Neural cell (in vitro differentiated cells): ENCODE measurements at regions not wholly inside any gene's neighbourhood (a gene's known extent, or its start where the extent isn't known, plus 50 kb on each side); places are given as distances from the start of the nearest gene placed in this dataset.

Experiments used
- H2AFZ ChIP-seq: fragments of 200-600, 300-800 bp; sonication (generic), shearing (Covaris generic); 2 replicates; pipeline ENCODE4 v1.6.0; 2014; ENCODE audit warnings: low read depth, mild to moderate bottlenecking, antibody characterized with exemption, low read length, moderate library complexity
- H3F3A ChIP-seq: fragments of 200-600 bp; shearing (Covaris generic); 2 replicates; pipeline ENCODE4 v1.6.1; 2016; ENCODE audit warnings: mild to moderate bottlenecking, moderate library complexity, mixed read lengths, antibody characterized with exemption, low read length; ENCODE audit not compliant: insufficient read depth, poor library complexity, severe bottlenecking
- H3K27ac ChIP-seq: fragments of 200-600, 300-800 bp; sonication (generic), shearing (Covaris generic); 2 replicates; pipeline ENCODE4 v1.5.1; 2014; ENCODE audit warnings: mild to moderate bottlenecking, low read length, moderate library complexity
- H3K27me3 ChIP-seq: fragments of 300-800, 200-600 bp; sonication (generic), shearing (Covaris generic); 2 replicates; pipeline ENCODE4 v1.6.0; 2014; ENCODE audit warnings: mild to moderate bottlenecking, low read depth, low read length, moderate library complexity; ENCODE audit not compliant: insufficient read depth
- H3K36me3 ChIP-seq: fragments of 300-800, 200-600 bp; sonication (generic), shearing (Covaris generic); 2 replicates; pipeline ENCODE4 v1.5.1; 2014; ENCODE audit warnings: mild to moderate bottlenecking, antibody characterized with exemption, low read length, moderate library complexity; ENCODE audit not compliant: insufficient read depth
- H3K4me2 ChIP-seq: fragments of 300-800, 200-600 bp; sonication (generic), shearing (Covaris generic); 2 replicates; pipeline ENCODE4 v1.6.0; 2014; ENCODE audit warnings: mild to moderate bottlenecking, low read length
- H3K4me3 ChIP-seq: fragments of 300-800, 200-600 bp; sonication (generic), shearing (Covaris generic); 2 replicates; pipeline ENCODE4 v1.5.1; 2014; ENCODE audit warnings: mild to moderate bottlenecking, low read length, moderate library complexity
- H3K79me2 ChIP-seq: fragments of 200-600 bp; shearing (Covaris generic); replicated peaks from 2 replicates; pipeline ENCODE4 v1.6.0; 2014; ENCODE audit warnings: mild to moderate bottlenecking, low read length, moderate library complexity; ENCODE audit not compliant: insufficient read depth
- H3K9ac ChIP-seq: fragments of 300-800, 200-600 bp; sonication (generic), shearing (Covaris generic); 2 replicates; pipeline ENCODE4 v1.6.1; 2016; ENCODE audit warnings: mild to moderate bottlenecking, low read length, mixed read lengths
- H3K9me2 ChIP-seq: fragments of 200-600 bp; shearing (Covaris generic); 2 replicates; pipeline ENCODE4 v1.6.1; 2016; ENCODE audit warnings: mild to moderate bottlenecking, low read length, mixed read lengths; ENCODE audit not compliant: insufficient read depth
- H3K9me3 ChIP-seq: fragments of 200-600, 300-800 bp; sonication (generic), shearing (Covaris generic); 2 replicates; pipeline ENCODE4 v1.6.1; 2016; ENCODE audit warnings: mild to moderate bottlenecking, mixed run types, low read length, moderate library complexity, mixed read lengths
- H4K20me1 ChIP-seq: fragments of 200-600 bp; shearing (Covaris generic); 2 replicates; pipeline ENCODE4 v1.6.1; 2016; ENCODE audit warnings: mild to moderate bottlenecking, mixed run types; ENCODE audit not compliant: insufficient read depth
- EP300 ChIP-seq: fragments of 450-650 bp; conservative IDR thresholded peaks from 2 replicates; pipeline ENCODE4 v1.6.1; 2014; ENCODE audit warnings: antibody characterized with exemption, mild to moderate bottlenecking, moderate library complexity; ENCODE audit not compliant: poor library complexity, severe bottlenecking
- MXI1 ChIP-seq: fragments of 450-650 bp; conservative IDR thresholded peaks from 2 replicates; pipeline ENCODE4 v1.6.1; 2014; ENCODE audit warnings: antibody characterized with exemption, mild to moderate bottlenecking; ENCODE audit not compliant: poor library complexity, severe bottlenecking
- POLR2AphosphoS5 ChIP-seq: IDR thresholded peaks from 2 replicates; pipeline ENCODE4 v1.6.1; 2012
- RAD21 ChIP-seq: fragments of 450-650 bp; conservative IDR thresholded peaks from 2 replicates; pipeline ENCODE4 v1.6.1; 2014; ENCODE audit warnings: antibody characterized with exemption, mild to moderate bottlenecking, moderate library complexity
- SMC3 ChIP-seq: fragments of 450-650 bp; conservative IDR thresholded peaks from 2 replicates; pipeline ENCODE4 v1.6.1; 2014; ENCODE audit warnings: antibody characterized with exemption, mild to moderate bottlenecking, moderate library complexity; ENCODE audit not compliant: poor library complexity
- TAF1 ChIP-seq: IDR thresholded peaks from 2 replicates; pipeline ENCODE4 v1.6.1; 2012; ENCODE audit warnings: low read depth
- TF ChIP-seq, protein P1 (sequence below): IDR thresholded peaks from 2 replicates; pipeline ENCODE4 v1.6.1; 2012; ENCODE audit warnings: borderline replicate concordance
- TF ChIP-seq, protein P2 (sequence below): fragments of 450-650 bp; IDR thresholded peaks from 2 replicates; pipeline ENCODE4 v1.5.1; 2014; ENCODE audit warnings: antibody characterized with exemption, mild to moderate bottlenecking, moderate library complexity; ENCODE audit not compliant: poor library complexity, severe bottlenecking

DNA sequence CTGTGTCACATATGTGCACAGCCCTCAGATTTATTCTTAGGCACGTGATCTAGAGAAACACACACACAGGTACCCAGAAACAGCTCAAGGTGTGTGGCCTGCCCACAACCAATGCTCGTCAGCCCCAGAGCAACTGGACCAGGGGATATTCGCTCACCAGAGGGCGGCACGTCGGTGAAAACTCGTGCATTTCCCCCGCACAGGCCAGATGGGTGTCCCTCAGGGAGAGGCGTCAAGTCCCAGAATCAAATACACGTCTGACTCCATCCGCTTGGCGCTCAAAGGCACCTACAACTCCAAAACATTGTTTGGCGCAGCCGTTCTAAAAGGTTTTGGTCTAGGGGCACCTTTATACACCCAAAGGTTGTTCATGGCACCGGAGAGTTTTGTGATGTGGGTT lies 429.0 kb downstream of the BRD1 start:
- no peaks in the 10 kb centered on the region for H3K36me3 ChIP-seq
- no peaks in the 10 kb centered on the region for H4K20me1 ChIP-seq
- no peak overlapping the region for H3K4me2 ChIP-seq
- H3K79me2 ChIP-seq, result no peaks in the 10 kb centered on the region
- no peak overlapping the region for H3K9ac ChIP-seq
- H3K9me3 ChIP-seq, result no peaks in the 10 kb centered on the region
- no peaks in the 10 kb centered on the region for H3K27me3 ChIP-seq
- H3K27ac ChIP-seq, result no peak overlapping the region
- TF ChIP-seq, protein P1, sequence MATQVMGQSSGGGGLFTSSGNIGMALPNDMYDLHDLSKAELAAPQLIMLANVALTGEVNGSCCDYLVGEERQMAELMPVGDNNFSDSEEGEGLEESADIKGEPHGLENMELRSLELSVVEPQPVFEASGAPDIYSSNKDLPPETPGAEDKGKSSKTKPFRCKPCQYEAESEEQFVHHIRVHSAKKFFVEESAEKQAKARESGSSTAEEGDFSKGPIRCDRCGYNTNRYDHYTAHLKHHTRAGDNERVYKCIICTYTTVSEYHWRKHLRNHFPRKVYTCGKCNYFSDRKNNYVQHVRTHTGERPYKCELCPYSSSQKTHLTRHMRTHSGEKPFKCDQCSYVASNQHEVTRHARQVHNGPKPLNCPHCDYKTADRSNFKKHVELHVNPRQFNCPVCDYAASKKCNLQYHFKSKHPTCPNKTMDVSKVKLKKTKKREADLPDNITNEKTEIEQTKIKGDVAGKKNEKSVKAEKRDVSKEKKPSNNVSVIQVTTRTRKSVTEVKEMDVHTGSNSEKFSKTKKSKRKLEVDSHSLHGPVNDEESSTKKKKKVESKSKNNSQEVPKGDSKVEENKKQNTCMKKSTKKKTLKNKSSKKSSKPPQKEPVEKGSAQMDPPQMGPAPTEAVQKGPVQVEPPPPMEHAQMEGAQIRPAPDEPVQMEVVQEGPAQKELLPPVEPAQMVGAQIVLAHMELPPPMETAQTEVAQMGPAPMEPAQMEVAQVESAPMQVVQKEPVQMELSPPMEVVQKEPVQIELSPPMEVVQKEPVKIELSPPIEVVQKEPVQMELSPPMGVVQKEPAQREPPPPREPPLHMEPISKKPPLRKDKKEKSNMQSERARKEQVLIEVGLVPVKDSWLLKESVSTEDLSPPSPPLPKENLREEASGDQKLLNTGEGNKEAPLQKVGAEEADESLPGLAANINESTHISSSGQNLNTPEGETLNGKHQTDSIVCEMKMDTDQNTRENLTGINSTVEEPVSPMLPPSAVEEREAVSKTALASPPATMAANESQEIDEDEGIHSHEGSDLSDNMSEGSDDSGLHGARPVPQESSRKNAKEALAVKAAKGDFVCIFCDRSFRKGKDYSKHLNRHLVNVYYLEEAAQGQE, result no peak
- no peak for TF ChIP-seq EP300
- TF ChIP-seq TAF1, result no peak
- no peak for TF ChIP-seq POLR2AphosphoS5
- TF ChIP-seq RAD21, result no peak
- no peak for TF ChIP-seq SMC3
- TF ChIP-seq, protein P2, sequence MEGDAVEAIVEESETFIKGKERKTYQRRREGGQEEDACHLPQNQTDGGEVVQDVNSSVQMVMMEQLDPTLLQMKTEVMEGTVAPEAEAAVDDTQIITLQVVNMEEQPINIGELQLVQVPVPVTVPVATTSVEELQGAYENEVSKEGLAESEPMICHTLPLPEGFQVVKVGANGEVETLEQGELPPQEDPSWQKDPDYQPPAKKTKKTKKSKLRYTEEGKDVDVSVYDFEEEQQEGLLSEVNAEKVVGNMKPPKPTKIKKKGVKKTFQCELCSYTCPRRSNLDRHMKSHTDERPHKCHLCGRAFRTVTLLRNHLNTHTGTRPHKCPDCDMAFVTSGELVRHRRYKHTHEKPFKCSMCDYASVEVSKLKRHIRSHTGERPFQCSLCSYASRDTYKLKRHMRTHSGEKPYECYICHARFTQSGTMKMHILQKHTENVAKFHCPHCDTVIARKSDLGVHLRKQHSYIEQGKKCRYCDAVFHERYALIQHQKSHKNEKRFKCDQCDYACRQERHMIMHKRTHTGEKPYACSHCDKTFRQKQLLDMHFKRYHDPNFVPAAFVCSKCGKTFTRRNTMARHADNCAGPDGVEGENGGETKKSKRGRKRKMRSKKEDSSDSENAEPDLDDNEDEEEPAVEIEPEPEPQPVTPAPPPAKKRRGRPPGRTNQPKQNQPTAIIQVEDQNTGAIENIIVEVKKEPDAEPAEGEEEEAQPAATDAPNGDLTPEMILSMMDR, result no peak
- no peaks in the 10 kb centered on the region for H3K9me2 ChIP-seq
- H3F3A ChIP-seq, result no peaks in the 10 kb centered on the region
- no peak overlapping the region for H2AFZ ChIP-seq
- H3K4me3 ChIP-seq, result no peak overlapping the region

DNA sequence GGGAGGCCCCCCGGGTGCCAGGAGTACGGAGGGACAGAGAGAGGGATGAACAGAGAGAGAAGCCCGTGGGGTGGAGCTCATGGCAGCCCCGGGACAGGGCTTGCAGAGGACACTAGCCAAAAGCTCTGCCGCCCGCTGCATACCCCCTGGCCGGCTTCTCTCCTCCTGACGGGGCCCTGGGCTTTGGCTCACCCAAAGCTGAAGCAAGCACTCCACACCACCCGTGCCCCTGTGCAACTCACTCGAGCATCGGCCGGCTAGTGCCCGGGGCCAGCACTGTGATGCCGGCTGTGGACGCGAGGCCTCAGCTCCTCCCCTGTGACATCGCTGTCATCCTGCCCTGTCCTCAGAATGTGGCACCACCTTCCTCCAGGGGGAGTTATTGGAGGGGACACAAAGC lies 429.6 kb downstream of the BRD1 start:
- Histone ChIP-seq H3K27ac (no peak overlapping the region), H3K9me3 (no peaks in the 10 kb centered on the region), H3K9ac (no peak overlapping the region), H3K9me2 (no peaks in the 10 kb centered on the region), H3K27me3 (no peaks in the 10 kb centered on the region), H3K36me3 (no peaks in the 10 kb centered on the region), H3K4me3 (no peak overlapping the region), H2AFZ (no peak overlapping the region), H4K20me1 (no peaks in the 10 kb centered on the region), H3K4me2 (no peak overlapping the region), H3F3A (no peaks in the 10 kb centered on the region), H3K79me2 (no peaks in the 10 kb centered on the region)
- TF ChIP-seq, protein P2, result no peak
- TF ChIP-seq SMC3 (no peak), POLR2AphosphoS5 (no peak), TAF1 (no peak), MXI1 (no peak), EP300 (no peak)
- TF ChIP-seq, protein P1, result no peak
